CD14-positive monocyte (primary cell): ENCODE measurements at regions not wholly inside any gene's neighbourhood (a gene's known extent, or its start where the extent isn't known, plus 50 kb on each side); places are given as distances from the start of the nearest gene placed in this dataset.

Experiments used
- DNase-seq, 3 donors: peaks; one replicate each; pipeline ENCODE4 v3.0.0-alpha.2; 2011 to 2022
- H2AFZ ChIP-seq: 2 replicates; pipeline ENCODE4 v1.6.0; 2012; ENCODE audit warnings: mild to moderate bottlenecking, low read depth, low read length, inconsistent platforms; ENCODE audit not compliant: insufficient read depth, poor library complexity, severe bottlenecking
- H3K27ac ChIP-seq, 2 donors: 1 replicate in 1 of 2; 2 replicates in 1 of 2; pipeline ENCODE4 v1.5.1; 2012 to 2013; ENCODE audit warnings: low read length in 2 of 2, control low read depth in 1 of 2, inconsistent platforms in 1 of 2, low read depth in 1 of 2, mild to moderate bottlenecking in 1 of 2
- H3K27me3 ChIP-seq, 2 donors: one replicate each; pipeline versions ENCODE4 v1.6.0 to v1.6.1; 2011 to 2013; ENCODE audit warnings: low read length in 2 of 2; ENCODE audit not compliant: control insufficient read depth in 2 of 2, insufficient read depth in 2 of 2
- H3K36me3 ChIP-seq, 2 donors: replicated peaks in 1 of 2; 1 replicate in 1 of 2; 2 replicates in 1 of 2; pipeline versions ENCODE4 v1.5.1 to v1.6.1; 2012 to 2013; ENCODE audit warnings: low read length in 2 of 2, control low read depth in 1 of 2, inconsistent platforms in 1 of 2, mild to moderate bottlenecking in 1 of 2; ENCODE audit not compliant: insufficient read depth in 2 of 2, control insufficient read depth in 1 of 2
- H3K4me1 ChIP-seq, 2 donors: 1 replicate in 1 of 2; 2 replicates in 1 of 2; pipeline versions ENCODE4 v1.5.1 to v1.6.1; 2012 to 2013; ENCODE audit warnings: low read length in 2 of 2, control low read depth in 1 of 2, inconsistent platforms in 1 of 2, mild to moderate bottlenecking in 1 of 2, moderate library complexity in 1 of 2; ENCODE audit not compliant: insufficient read depth in 2 of 2, control insufficient read depth in 1 of 2
- H3K4me2 ChIP-seq: replicated peaks from 2 replicates; pipeline ENCODE3; 2012; ENCODE audit warnings: low read length, moderate library complexity, mild to moderate bottlenecking; ENCODE audit not compliant: poor library complexity, severe bottlenecking; ENCODE audit errors: extremely low read depth
- H3K4me3 ChIP-seq, 3 experiments: fragments of 200-600 bp in 1 of 3; sonication (generic) in 1 of 3; replicated peaks in 1 of 3; 1 replicate in 2 of 3; 2 replicates in 1 of 3; pipeline ENCODE4 v1.5.1; 2011 to 2013; ENCODE audit warnings: low read length in 3 of 3, mild to moderate bottlenecking in 3 of 3, control low read depth in 2 of 3, low read depth in 2 of 3, inconsistent platforms in 1 of 3, moderate library complexity in 1 of 3
- H3K79me2 ChIP-seq: 2 replicates; pipeline ENCODE4 v1.6.0; 2012; ENCODE audit warnings: mild to moderate bottlenecking, control low read depth, inconsistent platforms, low read length, moderate library complexity; ENCODE audit not compliant: insufficient read depth
- H3K9ac ChIP-seq: 2 replicates; pipeline ENCODE4 v1.6.0; 2017; ENCODE audit warnings: low read length, mild to moderate bottlenecking; ENCODE audit not compliant: insufficient read depth, poor library complexity, severe bottlenecking
- H3K9me3 ChIP-seq, 2 donors: replicated peaks in 1 of 2; 1 replicate in 1 of 2; 2 replicates in 1 of 2; pipeline versions ENCODE4 v1.5.1 to v1.6.1; 2012 to 2013; ENCODE audit warnings: low read length in 2 of 2, control low read depth in 1 of 2; ENCODE audit not compliant: control insufficient read depth in 1 of 2, insufficient read depth in 1 of 2
- H4K20me1 ChIP-seq: 2 replicates; pipeline ENCODE4 v1.6.0; 2012; ENCODE audit warnings: mild to moderate bottlenecking, low read length, control low read depth, moderate library complexity; ENCODE audit not compliant: insufficient read depth
- H3K27ac Mint-ChIP-seq, 7 donors: one replicate each; pipeline ENCODE4 v1.8.0; 2020; ENCODE audit warnings: mild to moderate bottlenecking in 7 of 7, mixed read lengths in 7 of 7, moderate library complexity in 6 of 7, inconsistent platforms in 2 of 7
- H3K27me3 Mint-ChIP-seq, 3 donors: one replicate each; pipeline ENCODE4 v1.8.0; 2021 to 2022; ENCODE audit warnings: low read depth in 3 of 3, mild to moderate bottlenecking in 3 of 3, mixed read lengths in 3 of 3, moderate library complexity in 3 of 3, inconsistent platforms in 1 of 3
- H3K36me3 Mint-ChIP-seq, 2 donors: one replicate each; pipeline ENCODE4 v1.8.0; 2020; ENCODE audit warnings: mixed read lengths in 2 of 2, inconsistent platforms in 1 of 2, mild to moderate bottlenecking in 1 of 2
- H3K4me1 Mint-ChIP-seq: one replicate; pipeline ENCODE4 v1.8.0; 2020; ENCODE audit warnings: mild to moderate bottlenecking, mixed read lengths
- H3K4me3 Mint-ChIP-seq, 2 donors: one replicate each; pipeline ENCODE4 v1.8.0; 2020; ENCODE audit warnings: mild to moderate bottlenecking in 2 of 2, mixed read lengths in 2 of 2, moderate library complexity in 1 of 2
- H3K9me3 Mint-ChIP-seq, 7 donors: one replicate each; pipeline ENCODE4 v1.8.0; 2020 to 2022; ENCODE audit warnings: mixed read lengths in 7 of 7, mild to moderate bottlenecking in 6 of 7, moderate library complexity in 6 of 7, inconsistent platforms in 2 of 7
- CTCF ChIP-seq: fragments of 200-600 bp; IDR thresholded peaks from one replicate; pipeline ENCODE4 v1.8.0; 2022; ENCODE audit warnings: antibody characterized with exemption, mild to moderate bottlenecking
- WGBS: methylation state at CpG from one replicate; pipeline ENCODE4 v1.1.5; 2013; ENCODE audit warnings: missing lambda C conversion rate; ENCODE audit not compliant: insufficient coverage; 5-methylcytosine and 5-hydroxymethylcytosine counted together
- intact Hi-C, 2 donors: fragments of 100-400 bp; cut with micrococcal nuclease; formaldehyde crosslinking; loops; one replicate each; pipeline versions ENCODE4 v1.15.0 to v1.15.1; 2023

- Mint-ChIP-seq H3K27ac (peak overlapping the region in 1 of 7 donors; percentile 16), H3K4me3 (no peak overlapping the region), H3K9me3 (no peaks in the 10 kb centered on the region), H3K4me1 (no peaks in the 10 kb centered on the region), H3K36me3 (peaks cover 48 to 74% of the 10 kb centered on the region in 2 donors), H3K27me3 (no peaks in the 10 kb centered on the region)
- Histone ChIP-seq H3K9ac (no peak overlapping the region), H3K27ac (no peak overlapping the region), H3K79me2 (no peaks in the 10 kb centered on the region), H3K27me3 (no peaks in the 10 kb centered on the region), H3K9me3 (no peaks in the 10 kb centered on the region), H3K36me3 (peaks cover 72 to 84% of the 10 kb centered on the region in 2 donors), H3K4me1 (no peaks in the 10 kb centered on the region), H3K4me3 (no peak overlapping the region), H4K20me1 (no peaks in the 10 kb centered on the region), H2AFZ (no peak overlapping the region), H3K4me2 (no peak overlapping the region)
- WGBS: 92% methylated on average over 3 of the region's 4 CpGs
- TF ChIP-seq CTCF: no peak
- intact Hi-C loops: loop anchor here in 1 of 2 donors (10.0 kb wide), 1 partner anchor 381 kb away; no protein-coding TSS in a partner anchor
- DNase-seq: no peak
These were observed 200.4 kb downstream of the UTRN start for GRCh38 chr6:144485531-144485930.

GRCh38 chr6:144488590-144488989, 203.5 kb downstream of the UTRN start:
- Histone ChIP-seq H3K4me1 (no peaks in the 10 kb centered on the region), H3K27me3 (no peaks in the 10 kb centered on the region), H3K79me2 (no peaks in the 10 kb centered on the region), H3K4me3 (no peak overlapping the region), H3K9ac (no peak overlapping the region), H3K9me3 (no peaks in the 10 kb centered on the region), H3K36me3 (peaks cover 88% of the 10 kb centered on the region in 2 donors), H2AFZ (no peak overlapping the region), H3K27ac (no peak overlapping the region), H4K20me1 (no peaks in the 10 kb centered on the region), H3K4me2 (no peak overlapping the region)
- Mint-ChIP-seq H3K4me3 (no peak overlapping the region), H3K9me3 (no peaks in the 10 kb centered on the region), H3K36me3 (peaks cover 55 to 80% of the 10 kb centered on the region in 2 donors), H3K27ac (no peak overlapping the region), H3K4me1 (no peaks in the 10 kb centered on the region), H3K27me3 (no peaks in the 10 kb centered on the region)
- intact Hi-C loops: loop anchor here in 1 of 2 donors (10.0 kb wide), 1 partner anchor 384 kb away; no protein-coding TSS in a partner anchor
- no peak for TF ChIP-seq CTCF
- 67% methylated on average over 1 of the region's 3 CpGs for WGBS
- no peak for DNase-seq
